CD4-positive, alpha-beta T cell (primary cell): ENCODE measurements at regions not wholly inside any gene's neighbourhood (a gene's known extent, or its start where the extent isn't known, plus 50 kb on each side); places are given as distances from the start of the nearest gene placed in this dataset.

Experiments
- ATAC-seq: fragments of 200-7000 bp; cut with Tn5 transposase; one replicate; pipeline ENCODE4 v1.10.0; 2022; ENCODE audit warnings: mild to moderate bottlenecking; ENCODE audit not compliant: poor library complexity
- CTCF ChIA-PET: fragments of 350-600 bp; sonication (Branson Sonifier 250); formaldehyde crosslinking; loops from one replicate; lab custom pipeline; 2021; ENCODE audit warnings: antibody characterized with exemption, inconsistent platforms; lab: Charles Lee
- POLR2A ChIA-PET: fragments of 350-600 bp; sonication (Branson Sonifier 250); formaldehyde crosslinking; loops from one replicate; lab custom pipeline; 2021; ENCODE audit warnings: antibody characterized with exemption, inconsistent platforms; lab: Charles Lee
- DNase-seq, 14 experiments: peaks; one replicate each; pipeline ENCODE4 v3.0.0-alpha.2; 2013 to 2020; ENCODE audit warnings: mixed read lengths in 2 of 14
- H3K27ac ChIP-seq, 2 donors: one replicate each; pipeline versions ENCODE4 v1.5.1 to v1.7.0; 2013; ENCODE audit warnings: low read length in 2 of 2, low read depth in 1 of 2, mild to moderate bottlenecking in 1 of 2
- H3K27me3 ChIP-seq, 2 experiments: 1 replicate in 1 of 2; 2 replicates in 1 of 2; pipeline versions ENCODE4 v1.6.1 to v1.7.0; 2013; ENCODE audit warnings: low read length in 2 of 2, control low read depth in 1 of 2, mild to moderate bottlenecking in 1 of 2, moderate library complexity in 1 of 2; ENCODE audit not compliant: insufficient read depth in 2 of 2, control insufficient read depth in 1 of 2
- H3K36me3 ChIP-seq: one replicate; pipeline ENCODE4 v1.6.1; 2013; ENCODE audit warnings: low read length, control low read depth; ENCODE audit not compliant: insufficient read depth
- H3K4me1 ChIP-seq: one replicate; pipeline ENCODE4 v1.6.1; 2013; ENCODE audit warnings: low read length, control low read depth; ENCODE audit not compliant: insufficient read depth
- H3K4me3 ChIP-seq: one replicate; pipeline ENCODE4 v1.5.1; 2013; ENCODE audit warnings: mild to moderate bottlenecking, low read length, moderate library complexity
- H3K9me3 ChIP-seq, 2 experiments: 1 replicate in 1 of 2; 2 replicates in 1 of 2; pipeline versions ENCODE4 v1.6.1 to v1.7.0; 2013; ENCODE audit warnings: low read length in 2 of 2, mild to moderate bottlenecking in 2 of 2, control low read depth in 1 of 2, moderate library complexity in 1 of 2; ENCODE audit not compliant: control insufficient read depth in 1 of 2, insufficient read depth in 1 of 2
- H3K27ac Mint-ChIP-seq: one replicate; pipeline ENCODE4 v1.8.0; 2020; ENCODE audit warnings: mixed read lengths
- H3K27me3 Mint-ChIP-seq: one replicate; pipeline ENCODE4 v1.8.0; 2021; ENCODE audit warnings: mixed read lengths
- H3K36me3 Mint-ChIP-seq: one replicate; pipeline ENCODE4 v1.8.0; 2021; ENCODE audit warnings: low read depth, mixed read lengths
- H3K4me1 Mint-ChIP-seq: one replicate; pipeline ENCODE4 v1.8.0; 2021; ENCODE audit warnings: low read depth, mixed read lengths
- H3K4me3 Mint-ChIP-seq: one replicate; pipeline ENCODE4 v1.8.0; 2020; ENCODE audit warnings: mild to moderate bottlenecking, mixed read lengths
- H3K9me3 Mint-ChIP-seq: one replicate; pipeline ENCODE4 v1.8.0; 2020; ENCODE audit warnings: mixed read lengths
- CTCF ChIP-seq: fragments of 200-600 bp; IDR thresholded peaks from one replicate; pipeline ENCODE4 v1.8.0; 2022; ENCODE audit warnings: antibody characterized with exemption, mild to moderate bottlenecking
- intact Hi-C, 2 experiments: fragments of 100-400 bp; cut with DNase I in 1 of 2; cut with micrococcal nuclease in 1 of 2; formaldehyde crosslinking; loops; one replicate each; pipeline versions ENCODE4 v1.15.1 to v1.9.0; 2023 to 2025; cut with DNase I, micrococcal nuclease

DNA sequence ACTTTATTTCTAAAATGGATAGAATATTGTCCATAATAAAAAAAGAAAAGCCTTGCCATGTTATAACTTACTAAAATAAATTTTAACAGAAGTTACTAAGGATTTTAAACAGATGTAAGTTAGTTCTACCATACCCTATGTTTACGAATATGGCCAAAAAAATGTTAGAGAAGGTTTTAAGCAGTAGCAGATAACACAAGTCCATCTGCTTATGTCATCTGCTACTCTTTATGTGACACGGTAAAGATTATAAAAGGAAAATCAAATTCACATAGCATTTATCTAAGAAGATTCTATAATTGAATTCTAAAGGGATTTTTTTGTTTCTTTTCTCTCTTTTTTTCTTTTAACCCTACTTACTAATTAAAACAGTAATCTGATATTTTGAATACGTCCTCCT, 114.2 kb upstream of the MIR17HG start:
- H3K36me3 Mint-ChIP-seq = no peaks in the 10 kb centered on the region
- ChIA-PET CTCF (no interaction called here), POLR2A (no interaction called here)
- no peak overlapping the region for H3K4me3 ChIP-seq
- no peaks in the 10 kb centered on the region for H3K9me3 ChIP-seq
- no peak overlapping the region for H3K4me3 Mint-ChIP-seq
- H3K27ac Mint-ChIP-seq = no peak overlapping the region
- no peaks in the 10 kb centered on the region for H3K4me1 Mint-ChIP-seq
- H3K27ac ChIP-seq = no peak overlapping the region
- no peak for TF ChIP-seq CTCF
- H3K36me3 ChIP-seq = no peaks in the 10 kb centered on the region
- H3K27me3 Mint-ChIP-seq = peaks cover 4% of the 10 kb centered on the region
- H3K9me3 Mint-ChIP-seq = no peaks in the 10 kb centered on the region
- intact Hi-C loops = no loop called here
- DNase-seq (no peak), ATAC-seq (no peak)
- no peaks in the 10 kb centered on the region for H3K4me1 ChIP-seq
- no peaks in the 10 kb centered on the region for H3K27me3 ChIP-seq

DNA sequence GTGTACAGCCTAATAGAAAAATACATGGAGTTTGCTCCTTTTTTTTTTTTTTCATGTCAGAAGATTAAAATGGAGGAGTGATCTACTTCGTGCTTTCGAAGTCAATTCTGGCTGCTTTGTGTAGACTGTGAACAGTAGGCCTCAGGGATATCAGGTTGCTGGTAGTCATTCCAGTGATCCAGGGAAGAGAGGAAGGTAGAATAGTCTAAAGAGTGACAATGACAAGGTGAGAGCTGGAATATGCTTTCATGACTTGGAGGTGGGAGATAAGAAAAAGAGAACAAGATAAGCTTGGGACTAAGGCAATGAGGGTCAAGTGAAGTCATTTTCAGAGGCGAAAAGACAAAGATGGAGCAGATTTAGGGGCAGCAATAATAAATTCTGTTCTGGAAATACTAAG, 111.3 kb upstream of the MIR17HG start:
- Mint-ChIP-seq H3K9me3 (no peaks in the 10 kb centered on the region), H3K4me1 (no peaks in the 10 kb centered on the region), H3K4me3 (no peak overlapping the region), H3K36me3 (no peaks in the 10 kb centered on the region), H3K27ac (no peak overlapping the region), H3K27me3 (no peaks in the 10 kb centered on the region)
- Histone ChIP-seq H3K4me3 (no peak overlapping the region), H3K4me1 (no peaks in the 10 kb centered on the region), H3K27ac (no peak overlapping the region), H3K36me3 (no peaks in the 10 kb centered on the region), H3K27me3 (no peaks in the 10 kb centered on the region), H3K9me3 (no peaks in the 10 kb centered on the region)
- ATAC-seq (no peak), DNase-seq (no peak)
- POLR2A ChIA-PET = no interaction called here
- CTCF ChIA-PET = no interaction called here
- TF ChIP-seq CTCF = no peak
- intact Hi-C loops = no loop called here

DNA sequence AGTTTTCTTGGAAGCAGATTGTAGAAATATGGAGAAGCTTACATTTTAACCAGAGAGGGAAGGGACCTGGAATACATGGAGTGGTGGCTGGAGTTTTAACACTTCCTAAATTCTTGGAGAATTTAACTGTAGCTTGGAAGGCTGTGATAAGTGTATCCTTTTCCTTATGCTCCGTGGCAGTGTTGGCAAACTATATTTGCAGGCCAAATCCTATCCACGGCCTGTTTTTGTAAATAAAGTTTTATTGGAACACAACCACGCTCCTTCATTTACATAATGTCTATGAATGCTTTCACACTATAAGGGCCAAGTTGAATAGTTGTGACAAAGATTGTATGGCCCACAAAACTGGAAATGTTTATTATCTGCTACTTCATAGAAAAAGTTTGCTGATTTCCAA, 110.6 kb upstream of the MIR17HG start:
- no peaks in the 10 kb centered on the region for H3K36me3 ChIP-seq
- no peaks in the 10 kb centered on the region for H3K4me1 ChIP-seq
- TF ChIP-seq CTCF = no peak
- Mint-ChIP-seq H3K27me3 (peaks cover 6% of the 10 kb centered on the region), H3K4me3 (no peak overlapping the region), H3K4me1 (no peaks in the 10 kb centered on the region), H3K9me3 (no peaks in the 10 kb centered on the region), H3K27ac (no peak overlapping the region), H3K36me3 (no peaks in the 10 kb centered on the region)
- ChIA-PET CTCF (no interaction called here), POLR2A (no interaction called here)
- intact Hi-C loops = no loop called here
- H3K27me3 ChIP-seq = no peaks in the 10 kb centered on the region
- no peak overlapping the region for H3K27ac ChIP-seq
- H3K4me3 ChIP-seq = no peak overlapping the region
- H3K9me3 ChIP-seq = no peaks in the 10 kb centered on the region
- no peak for DNase-seq
- ATAC-seq = no peak
